ENCODE measurements at regions not wholly inside any gene's neighbourhood (a gene's known extent, or its start where the extent isn't known, plus 50 kb on each side); places are given as distances from the start of the nearest gene placed in this dataset.

DNA sequence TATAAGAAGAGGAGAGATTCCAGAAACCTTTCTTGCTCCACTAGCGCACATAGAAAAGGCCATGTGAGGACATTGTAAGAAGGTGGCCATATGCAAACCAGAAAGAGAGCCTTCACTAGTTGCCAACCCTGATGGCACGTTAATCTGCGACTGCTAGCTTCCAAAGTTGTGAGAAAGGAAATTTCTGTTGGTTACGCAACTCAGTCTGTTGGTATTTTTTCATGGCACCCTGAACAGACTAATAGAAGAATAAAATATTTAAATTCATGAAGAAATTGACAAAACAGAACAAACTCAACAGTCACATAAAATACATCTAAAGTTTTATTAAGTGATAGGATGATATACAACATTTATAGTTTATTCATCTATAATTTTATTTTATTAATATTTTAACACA lies 625.9 kb upstream of the NRXN1 start:
- TF ChIP-seq, protein P1, sequence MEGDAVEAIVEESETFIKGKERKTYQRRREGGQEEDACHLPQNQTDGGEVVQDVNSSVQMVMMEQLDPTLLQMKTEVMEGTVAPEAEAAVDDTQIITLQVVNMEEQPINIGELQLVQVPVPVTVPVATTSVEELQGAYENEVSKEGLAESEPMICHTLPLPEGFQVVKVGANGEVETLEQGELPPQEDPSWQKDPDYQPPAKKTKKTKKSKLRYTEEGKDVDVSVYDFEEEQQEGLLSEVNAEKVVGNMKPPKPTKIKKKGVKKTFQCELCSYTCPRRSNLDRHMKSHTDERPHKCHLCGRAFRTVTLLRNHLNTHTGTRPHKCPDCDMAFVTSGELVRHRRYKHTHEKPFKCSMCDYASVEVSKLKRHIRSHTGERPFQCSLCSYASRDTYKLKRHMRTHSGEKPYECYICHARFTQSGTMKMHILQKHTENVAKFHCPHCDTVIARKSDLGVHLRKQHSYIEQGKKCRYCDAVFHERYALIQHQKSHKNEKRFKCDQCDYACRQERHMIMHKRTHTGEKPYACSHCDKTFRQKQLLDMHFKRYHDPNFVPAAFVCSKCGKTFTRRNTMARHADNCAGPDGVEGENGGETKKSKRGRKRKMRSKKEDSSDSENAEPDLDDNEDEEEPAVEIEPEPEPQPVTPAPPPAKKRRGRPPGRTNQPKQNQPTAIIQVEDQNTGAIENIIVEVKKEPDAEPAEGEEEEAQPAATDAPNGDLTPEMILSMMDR (IDR thresholded peaks at IDR 0.05; ENCODE audit: poor library complexity), result no peak
- no peak for TF ChIP-seq EZH2phosphoT487 (IDR thresholded peaks at IDR 0.05; ENCODE audit: low read depth, severe bottlenecking, unreplicated experiment)
